VCaP (cell line): ENCODE measurements at regions not wholly inside any gene's neighbourhood (a gene's known extent, or its start where the extent isn't known, plus 50 kb on each side); places are given as distances from the start of the nearest gene placed in this dataset.

ENCODE experiments used
- H3K27ac ChIP-seq: fragments of 450-650 bp; 2 replicates; pipeline ENCODE4 v1.5.1; 2017
- CTCF ChIP-seq: fragments of 450-650 bp; conservative IDR thresholded peaks from 2 replicates; pipeline ENCODE4 v1.5.1; 2017; ENCODE audit warnings: mild to moderate bottlenecking, moderate library complexity

- TF ChIP-seq CTCF = no peak
- H3K27ac ChIP-seq = no peak overlapping the region
These were observed 195.1 kb upstream of the RTL1 start for GRCh38 chr14:101098641-101099040.

GRCh38 chr14:101101456-101102056 lies 198.0 kb upstream of the RTL1 start:
- no peak overlapping the region for H3K27ac ChIP-seq
- no peak for TF ChIP-seq CTCF

- TF ChIP-seq CTCF = no peak
These were observed 199.4 kb upstream of the RTL1 start for GRCh38 chr14:101102875-101103274.

GRCh38 chr14:101103321-101103901 lies 199.9 kb upstream of the RTL1 start:
- TF ChIP-seq CTCF = no peak
- H3K27ac ChIP-seq = no peak overlapping the region

More at GRCh38 chr14:101102875-101103274, 199.4 kb upstream of the RTL1 start:
- H3K27ac ChIP-seq = no peak overlapping the region

- no peak overlapping the region for H3K27ac ChIP-seq
- TF ChIP-seq CTCF = no peak
These were observed 201.0 kb upstream of the RTL1 start for GRCh38 chr14:101104485-101104884.

- TF ChIP-seq CTCF = no peak
- H3K27ac ChIP-seq = no peak overlapping the region
These were observed 201.5 kb upstream of the RTL1 start for GRCh38 chr14:101105045-101105444.

GRCh38 chr14:101108579-101109346 lies 205.2 kb upstream of the RTL1 start:
- no peak for TF ChIP-seq CTCF
- no peak overlapping the region for H3K27ac ChIP-seq
